ENCODE measurements at regions not wholly inside any gene's neighbourhood (a gene's known extent, or its start where the extent isn't known, plus 50 kb on each side); places are given as distances from the start of the nearest gene placed in this dataset.

GRCh38 chr5:56585999-56586691, 229.2 kb upstream of the MAP3K1 start:
- Histone ChIP-seq H3T11ph (ENCODE audit: low read length) (no peak overlapping the region), H2BK20ac (ENCODE audit: low read depth, low read length, poor library complexity, severe bottlenecking) (no peak overlapping the region), H3K4ac (ENCODE audit: low read depth, low read length) (no peak overlapping the region), H3K79me1 (ENCODE audit: insufficient read depth, low read depth, low read length, poor library complexity, severe bottlenecking) (no peaks in the 10 kb centered on the region), H4K91ac (ENCODE audit: insufficient read length, low read depth, low read length) (no peak overlapping the region), H4K20me1 (ENCODE audit: control insufficient read depth, insufficient read depth, insufficient read length) (no peaks in the 10 kb centered on the region), H3K9ac (ENCODE audit: extremely low read depth, insufficient read length, low read length) (no peak overlapping the region), H2BK5ac (ENCODE audit: insufficient read length, low read length) (no peak overlapping the region), H3K4me1 (ENCODE audit: insufficient read depth, low read length) (no peaks in the 10 kb centered on the region), H3K27ac (ENCODE audit: insufficient read length, low read depth, low read length) (no peak overlapping the region), H2AK5ac (ENCODE audit: insufficient read length, low read length) (no peak overlapping the region), H3K27me3 (ENCODE audit: insufficient read depth, low read length) (no peaks in the 10 kb centered on the region), H3K14ac (ENCODE audit: insufficient read depth, low read length) (no peak overlapping the region), H3K23ac (ENCODE audit: insufficient read length, low read depth, low read length) (no peak overlapping the region), H2AFZ (ENCODE audit: low read length) (no peak overlapping the region), H2BK15ac (ENCODE audit: low read depth, low read length) (no peak overlapping the region), H3K56ac (ENCODE audit: insufficient read length, low read depth, low read length) (no peak overlapping the region), H3K9me3 (ENCODE audit: control insufficient read depth, low read depth, low read length) (no peaks in the 10 kb centered on the region), H2BK120ac (ENCODE audit: low read depth, low read length, poor library complexity, severe bottlenecking) (no peak overlapping the region), H4K5ac (ENCODE audit: insufficient read length, low read depth, low read length) (no peak overlapping the region), H3K23me2 (ENCODE audit: insufficient read length, low read depth, low read length, poor library complexity, severe bottlenecking) (no peaks in the 10 kb centered on the region), H3K79me2 (ENCODE audit: insufficient read depth, low read length) (no peaks in the 10 kb centered on the region), H4K8ac (replicated peaks; ENCODE audit: insufficient read length, low read depth, low read length) (no peak overlapping the region), H3K18ac (ENCODE audit: insufficient read length, low read depth, low read length) (no peak overlapping the region), H2BK12ac (ENCODE audit: insufficient read length, low read depth, low read length) (no peak overlapping the region), H3K4me2 (ENCODE audit: insufficient read depth, insufficient read length, low read length) (no peak overlapping the region)
- peaks cover 0 to 2% of the 10 kb centered on the region in 2 experiments; a peak in 1 of 4 replicates for H3K4me1 Mint-ChIP-seq
- no peaks in the 10 kb centered on the region for H3K27me3 Mint-ChIP-seq (ENCODE audit: low read depth)
- peaks cover 0 to 7% of the 10 kb centered on the region in 2 experiments; a peak in 1 of 5 replicates for H3K9me3 Mint-ChIP-seq
- no peak overlapping the region for H3K27ac Mint-ChIP-seq
- no peaks in the 10 kb centered on the region; a peak in 1 of 7 replicates for H3K36me3 Mint-ChIP-seq (ENCODE audit: insufficient read depth in 1 of 3, low read depth in 3 of 3)
- no peak overlapping the region for H3K4me3 Mint-ChIP-seq
- no CpG with 5 or more reads among the region's 14 CpGs for WGBS (ENCODE audit: extremely low coverage, insufficient read length, low lambda C conversion rate)
- DNase-seq = no peak
- TF ChIP-seq CTCF (conservative IDR thresholded peaks at IDR 0.05) = no peak

All from H9 (cell line).